ENCODE measurements at regions not wholly inside any gene's neighbourhood (a gene's known extent, or its start where the extent isn't known, plus 50 kb on each side); places are given as distances from the start of the nearest gene placed in this dataset.

GRCh38 chr7:41205600-41205999, 497.3 kb downstream of the INHBA start:
- Histone ChIP-seq H3K79me2 (ENCODE audit: low read length) (no peaks in the 10 kb centered on the region), H3K9ac (ENCODE audit: low read length) (no peak overlapping the region), H3K27me3 (ENCODE audit: low read depth, low read length) (no peaks in the 10 kb centered on the region), H3K27ac (ENCODE audit: low read length) (no peak overlapping the region), H3K9me3 (ENCODE audit: insufficient read depth, low read length) (no peaks in the 10 kb centered on the region), H3K4me1 (ENCODE audit: low read length) (peaks cover 16% of the 10 kb centered on the region), H3K4me3 (ENCODE audit: low read length) (no peak overlapping the region), H4K20me1 (ENCODE audit: insufficient read depth, low read length) (no peaks in the 10 kb centered on the region), H3K36me3 (replicated peaks; ENCODE audit: low read depth, low read length) (no peaks in the 10 kb centered on the region), H2AFZ (ENCODE audit: low read depth, low read length) (0 out of 2 replicates have a peak overlapping the region, but pooled peaks have one; percentile 36), H3K4me2 (ENCODE audit: low read length) (peak overlapping the region; percentile 28)
- TF ChIP-seq CTCF (IDR thresholded peaks at IDR 0.05; ENCODE audit: low read depth, low read length) (no peak), EZH2phosphoT487 (IDR thresholded peaks at IDR 0.05; ENCODE audit: low read depth) (no peak)

GRCh38 chr7:41203542-41203941, 499.3 kb downstream of the INHBA start:
- Histone ChIP-seq H3K79me2 (ENCODE audit: low read length) (no peaks in the 10 kb centered on the region), H3K36me3 (replicated peaks; ENCODE audit: low read depth, low read length) (no peaks in the 10 kb centered on the region), H3K4me2 (ENCODE audit: low read length) (no peak overlapping the region), H3K27ac (ENCODE audit: low read length) (no peak overlapping the region), H4K20me1 (ENCODE audit: insufficient read depth, low read length) (no peaks in the 10 kb centered on the region), H3K4me3 (ENCODE audit: low read length) (no peak overlapping the region), H3K9me3 (ENCODE audit: insufficient read depth, low read length) (no peaks in the 10 kb centered on the region), H3K9ac (ENCODE audit: low read length) (no peak overlapping the region), H2AFZ (ENCODE audit: low read depth, low read length) (no peak overlapping the region), H3K4me1 (ENCODE audit: low read length) (peaks cover 16% of the 10 kb centered on the region), H3K27me3 (ENCODE audit: low read depth, low read length) (no peaks in the 10 kb centered on the region)
- TF ChIP-seq CTCF (IDR thresholded peaks at IDR 0.05; ENCODE audit: low read depth, low read length) = no peak

- Histone ChIP-seq H3K4me2 (ENCODE audit: low read length) (no peak overlapping the region), H4K20me1 (ENCODE audit: insufficient read depth, low read length) (no peaks in the 10 kb centered on the region), H3K4me3 (ENCODE audit: low read length) (no peak overlapping the region), H2AFZ (ENCODE audit: low read depth, low read length) (no peak overlapping the region), H3K36me3 (replicated peaks; ENCODE audit: low read depth, low read length) (no peaks in the 10 kb centered on the region), H3K9me3 (ENCODE audit: insufficient read depth, low read length) (no peaks in the 10 kb centered on the region), H3K4me1 (ENCODE audit: low read length) (peaks cover 10% of the 10 kb centered on the region), H3K27ac (ENCODE audit: low read length) (no peak overlapping the region), H3K9ac (ENCODE audit: low read length) (no peak overlapping the region), H3K27me3 (ENCODE audit: low read depth, low read length) (no peaks in the 10 kb centered on the region), H3K79me2 (ENCODE audit: low read length) (no peaks in the 10 kb centered on the region)
- TF ChIP-seq EZH2phosphoT487 (IDR thresholded peaks at IDR 0.05; ENCODE audit: low read depth) (no peak), CTCF (IDR thresholded peaks at IDR 0.05; ENCODE audit: low read depth, low read length) (no peak)
Observed at GRCh38 chr7:41201021-41201420, 501.9 kb downstream of the INHBA start.

DNA sequence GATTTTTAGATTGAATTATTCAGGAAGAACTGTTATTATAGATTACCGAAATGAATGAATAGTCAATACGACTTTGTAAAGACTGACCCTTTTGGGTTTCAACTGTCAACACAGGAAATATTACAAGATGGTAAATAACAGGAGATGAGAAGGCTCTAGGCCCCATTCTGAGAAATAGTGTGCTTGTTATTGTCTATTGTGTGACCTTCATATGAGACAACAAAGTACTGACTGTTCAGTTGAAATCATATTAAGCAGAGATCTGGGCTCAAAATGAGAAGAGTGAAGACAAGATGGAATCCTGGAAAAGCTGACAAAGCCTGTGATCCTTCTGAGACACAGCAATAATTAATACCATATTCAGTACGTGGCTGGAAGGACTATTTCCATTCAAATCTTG, 503.8 kb downstream of the INHBA start:
- H3K9me3 ChIP-seq (ENCODE audit: insufficient read depth, low read length) = no peaks in the 10 kb centered on the region
- no peak overlapping the region for H3K9ac ChIP-seq (ENCODE audit: low read length)
- H3K79me2 ChIP-seq (ENCODE audit: low read length) = no peaks in the 10 kb centered on the region
- no peak overlapping the region for H3K27ac ChIP-seq (ENCODE audit: low read length)
- TF ChIP-seq EZH2phosphoT487 (IDR thresholded peaks at IDR 0.05; ENCODE audit: low read depth) (no peak), CTCF (IDR thresholded peaks at IDR 0.05; ENCODE audit: low read depth, low read length) (no peak)
- H3K27me3 ChIP-seq (ENCODE audit: low read depth, low read length) = no peaks in the 10 kb centered on the region
- H4K20me1 ChIP-seq (ENCODE audit: insufficient read depth, low read length) = no peaks in the 10 kb centered on the region
- no peaks in the 10 kb centered on the region for H3K4me1 ChIP-seq (ENCODE audit: low read length)
- H3K36me3 ChIP-seq (replicated peaks; ENCODE audit: low read depth, low read length) = no peaks in the 10 kb centered on the region
- H2AFZ ChIP-seq (ENCODE audit: low read depth, low read length) = no peak overlapping the region
- no peak overlapping the region for H3K4me2 ChIP-seq (ENCODE audit: low read length)
- no peak overlapping the region for H3K4me3 ChIP-seq (ENCODE audit: low read length)

All from OCI-LY3 (cell line).